Head of caudate nucleus (tissue), 42 donors: ENCODE measurements at regions not wholly inside any gene's neighbourhood (a gene's known extent, or its start where the extent isn't known, plus 50 kb on each side); places are given as distances from the start of the nearest gene placed in this dataset.

Source experiments
- DNase-seq, 42 donors: peaks; one replicate each; pipeline versions ENCODE4 v3.0.0 to v3.0.0-alpha.2; 2020 to 2021; ENCODE audit warnings: mixed read lengths in 7 of 42
- intact Hi-C: fragments of 100-400 bp; cut with DNase I; formaldehyde crosslinking; loops from one replicate; pipeline ENCODE4 v1.15.0; 2022

DNA sequence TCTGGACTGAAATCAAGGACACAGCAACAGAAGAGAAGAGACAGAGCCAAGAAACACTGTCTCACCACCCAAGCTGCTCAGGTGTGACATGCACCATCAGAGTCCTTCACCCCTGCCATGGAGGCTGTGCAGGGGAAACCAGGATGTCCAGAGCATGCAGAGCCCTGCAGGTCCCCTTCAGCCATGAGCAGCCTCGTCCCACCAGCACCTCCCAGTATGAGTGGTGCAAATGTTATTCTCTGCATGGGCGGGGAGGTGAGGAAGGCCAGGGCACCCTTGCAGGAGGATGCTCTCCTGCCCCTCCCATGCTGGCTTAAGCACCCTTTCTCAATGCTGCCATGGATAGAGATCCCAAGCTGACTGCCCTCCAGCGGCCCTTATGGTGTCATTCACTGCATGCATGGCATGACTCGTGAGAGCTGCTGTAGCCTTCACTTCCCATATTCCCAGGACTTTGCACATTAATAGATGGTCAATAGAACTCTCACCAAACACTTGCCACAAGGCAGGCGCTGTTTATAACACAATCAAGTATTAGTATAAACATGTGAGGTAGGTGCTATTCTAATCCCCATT is 171.0 kb downstream of the ANAPC1 start:
- intact Hi-C loops: no loop called here
- no peak for DNase-seq

GRCh38 chr2:111715987-111716904 is 167.7 kb downstream of the ANAPC1 start:
- intact Hi-C loops: no loop called here
- DNase-seq: peak in 2 of 42 donors; percentile 6 to 18

- intact Hi-C loops: no loop called here
- DNase-seq: no peak
Observed at GRCh38 chr2:111716905-111717775, 166.9 kb downstream of the ANAPC1 start.
